ENCODE measurements at regions not wholly inside any gene's neighbourhood (a gene's known extent, or its start where the extent isn't known, plus 50 kb on each side); places are given as distances from the start of the nearest gene placed in this dataset.
"Not testable (repeated sequence)": the region's sequence is repeated elsewhere in the genome, so short reads cannot be mapped to it uniquely, and the experiment has no call there.

- H3K36me3 ChIP-seq (ENCODE audit: control insufficient read depth, insufficient read depth, low read length) = no peaks in the 10 kb centered on the region
- no peak overlapping the region for H3K4me3 ChIP-seq (ENCODE audit: insufficient read depth, low read depth, low read length)
- H3K27ac ChIP-seq (ENCODE audit: insufficient read depth, low read depth, low read length, poor library complexity, severe bottlenecking) = no peak overlapping the region
- no peaks in the 10 kb centered on the region for H3K9me3 ChIP-seq (ENCODE audit: control insufficient read depth, low read length)
- no peaks in the 10 kb centered on the region for H3K4me1 ChIP-seq (ENCODE audit: control insufficient read depth, insufficient read depth, low read length)
- H3K27me3 ChIP-seq (ENCODE audit: control insufficient read depth, insufficient read depth, low read length, poor library complexity, severe bottlenecking) = no peaks in the 10 kb centered on the region
These were observed 158.4 kb upstream of the TPRG1 start for GRCh38 chr3:189013224-189013888.

- H3K27ac ChIP-seq (ENCODE audit: insufficient read depth, low read depth, low read length, poor library complexity, severe bottlenecking) = no peak overlapping the region
- no peak overlapping the region for H3K4me3 ChIP-seq (ENCODE audit: insufficient read depth, low read depth, low read length)
- no peaks in the 10 kb centered on the region for H3K4me1 ChIP-seq (ENCODE audit: control insufficient read depth, insufficient read depth, low read length)
- no peaks in the 10 kb centered on the region for H3K36me3 ChIP-seq (ENCODE audit: control insufficient read depth, insufficient read depth, low read length)
- H3K27me3 ChIP-seq (ENCODE audit: control insufficient read depth, insufficient read depth, low read length, poor library complexity, severe bottlenecking) = no peaks in the 10 kb centered on the region
- no peaks in the 10 kb centered on the region for H3K9me3 ChIP-seq (ENCODE audit: control insufficient read depth, low read length)
These were observed 157.2 kb upstream of the TPRG1 start for GRCh38 chr3:189014526-189014925.

GRCh38 chr3:189022576-189023466, 148.9 kb upstream of the TPRG1 start:
- not testable (repeated sequence) for H3K4me1 ChIP-seq (ENCODE audit: control insufficient read depth, insufficient read depth, low read length); H3K36me3 ChIP-seq (ENCODE audit: control insufficient read depth, insufficient read depth, low read length); H3K4me3 ChIP-seq (ENCODE audit: insufficient read depth, low read depth, low read length); H3K27me3 ChIP-seq (ENCODE audit: control insufficient read depth, insufficient read depth, low read length, poor library complexity, severe bottlenecking); H3K27ac ChIP-seq (ENCODE audit: insufficient read depth, low read depth, low read length, poor library complexity, severe bottlenecking); H3K9me3 ChIP-seq (ENCODE audit: control insufficient read depth, low read length)
- WGBS, 2 experiments = 78 to 80% methylated on average over 34 to 39 of the region's 39 CpGs

GRCh38 chr3:189025866-189026265, 145.9 kb upstream of the TPRG1 start:
- H3K4me3 ChIP-seq (ENCODE audit: insufficient read depth, low read depth, low read length) = no peak overlapping the region
- no peaks in the 10 kb centered on the region for H3K9me3 ChIP-seq (ENCODE audit: control insufficient read depth, low read length)
- no peaks in the 10 kb centered on the region for H3K36me3 ChIP-seq (ENCODE audit: control insufficient read depth, insufficient read depth, low read length)
- H3K27me3 ChIP-seq (ENCODE audit: control insufficient read depth, insufficient read depth, low read length, poor library complexity, severe bottlenecking) = no peaks in the 10 kb centered on the region
- WGBS, 2 experiments = 95% methylated on average over 2 of the region's 2 CpGs; no CpG with 5 or more reads in 1 of the 2 experiments
- H3K27ac ChIP-seq (ENCODE audit: insufficient read depth, low read depth, low read length, poor library complexity, severe bottlenecking) = no peak overlapping the region
- H3K4me1 ChIP-seq (ENCODE audit: control insufficient read depth, insufficient read depth, low read length) = no peaks in the 10 kb centered on the region

- WGBS, 2 experiments = 90 to 99% methylated on average over 4 of the region's 4 CpGs
- Histone ChIP-seq H3K4me3 (ENCODE audit: insufficient read depth, low read depth, low read length) (no peak overlapping the region), H3K4me1 (ENCODE audit: control insufficient read depth, insufficient read depth, low read length) (no peaks in the 10 kb centered on the region), H3K36me3 (ENCODE audit: control insufficient read depth, insufficient read depth, low read length) (no peaks in the 10 kb centered on the region), H3K27ac (ENCODE audit: insufficient read depth, low read depth, low read length, poor library complexity, severe bottlenecking) (no peak overlapping the region), H3K27me3 (ENCODE audit: control insufficient read depth, insufficient read depth, low read length, poor library complexity, severe bottlenecking) (no peaks in the 10 kb centered on the region), H3K9me3 (ENCODE audit: control insufficient read depth, low read length) (no peaks in the 10 kb centered on the region)
These were observed 144.1 kb upstream of the TPRG1 start for GRCh38 chr3:189027626-189028155.

- H3K4me3 ChIP-seq (ENCODE audit: insufficient read depth, low read depth, low read length) = no peak overlapping the region
- H3K27ac ChIP-seq (ENCODE audit: insufficient read depth, low read depth, low read length, poor library complexity, severe bottlenecking) = no peak overlapping the region
- 90 to 95% methylated on average over 2 of the region's 2 CpGs for WGBS, 2 experiments
- H3K9me3 ChIP-seq (ENCODE audit: control insufficient read depth, low read length) = no peaks in the 10 kb centered on the region
- H3K27me3 ChIP-seq (ENCODE audit: control insufficient read depth, insufficient read depth, low read length, poor library complexity, severe bottlenecking) = no peaks in the 10 kb centered on the region
- no peaks in the 10 kb centered on the region for H3K4me1 ChIP-seq (ENCODE audit: control insufficient read depth, insufficient read depth, low read length)
- no peaks in the 10 kb centered on the region for H3K36me3 ChIP-seq (ENCODE audit: control insufficient read depth, insufficient read depth, low read length)
These were observed 132.7 kb upstream of the TPRG1 start for GRCh38 chr3:189038773-189039745.

GRCh38 chr3:189040656-189041335, 131.0 kb upstream of the TPRG1 start:
- no peak overlapping the region for H3K4me3 ChIP-seq (ENCODE audit: insufficient read depth, low read depth, low read length)
- H3K4me1 ChIP-seq (ENCODE audit: control insufficient read depth, insufficient read depth, low read length) = no peaks in the 10 kb centered on the region
- no peaks in the 10 kb centered on the region for H3K27me3 ChIP-seq (ENCODE audit: control insufficient read depth, insufficient read depth, low read length, poor library complexity, severe bottlenecking)
- H3K9me3 ChIP-seq (ENCODE audit: control insufficient read depth, low read length) = no peaks in the 10 kb centered on the region
- H3K27ac ChIP-seq (ENCODE audit: insufficient read depth, low read depth, low read length, poor library complexity, severe bottlenecking) = no peak overlapping the region
- no peaks in the 10 kb centered on the region for H3K36me3 ChIP-seq (ENCODE audit: control insufficient read depth, insufficient read depth, low read length)
- WGBS, 2 experiments = 68% methylated on average over 4 of the region's 4 CpGs

- no peaks in the 10 kb centered on the region for H3K4me1 ChIP-seq (ENCODE audit: control insufficient read depth, insufficient read depth, low read length)
- H3K27ac ChIP-seq (ENCODE audit: insufficient read depth, low read depth, low read length, poor library complexity, severe bottlenecking) = no peak overlapping the region
- 54 to 60% methylated on average over 2 of the region's 2 CpGs for WGBS, 2 experiments
- H3K27me3 ChIP-seq (ENCODE audit: control insufficient read depth, insufficient read depth, low read length, poor library complexity, severe bottlenecking) = no peaks in the 10 kb centered on the region
- no peaks in the 10 kb centered on the region for H3K36me3 ChIP-seq (ENCODE audit: control insufficient read depth, insufficient read depth, low read length)
- no peaks in the 10 kb centered on the region for H3K9me3 ChIP-seq (ENCODE audit: control insufficient read depth, low read length)
- no peak overlapping the region for H3K4me3 ChIP-seq (ENCODE audit: insufficient read depth, low read depth, low read length)
These were observed 130.2 kb upstream of the TPRG1 start for GRCh38 chr3:189041482-189042090.

GRCh38 chr3:189042832-189043231, 128.9 kb upstream of the TPRG1 start:
- no peak overlapping the region for H3K4me3 ChIP-seq (ENCODE audit: insufficient read depth, low read depth, low read length)
- H3K4me1 ChIP-seq (ENCODE audit: control insufficient read depth, insufficient read depth, low read length) = no peaks in the 10 kb centered on the region
- no peak overlapping the region for H3K27ac ChIP-seq (ENCODE audit: insufficient read depth, low read depth, low read length, poor library complexity, severe bottlenecking)
- H3K36me3 ChIP-seq (ENCODE audit: control insufficient read depth, insufficient read depth, low read length) = no peaks in the 10 kb centered on the region
- 96 to 99% methylated on average over 4 of the region's 4 CpGs for WGBS, 2 experiments
- H3K9me3 ChIP-seq (ENCODE audit: control insufficient read depth, low read length) = no peaks in the 10 kb centered on the region
- no peaks in the 10 kb centered on the region for H3K27me3 ChIP-seq (ENCODE audit: control insufficient read depth, insufficient read depth, low read length, poor library complexity, severe bottlenecking)

Data from ectodermal cell (in vitro differentiated cells).